Activated B cell treated with CpG ODN at 0.5 μM for 24 hours (primary cell): ENCODE measurements at regions not wholly inside any gene's neighbourhood (a gene's known extent, or its start where the extent isn't known, plus 50 kb on each side); places are given as distances from the start of the nearest gene placed in this dataset.
"Not testable (repeated sequence)": the region's sequence is repeated elsewhere in the genome, so short reads cannot be mapped to it uniquely, and the experiment has no call there.

Experiments
- ATAC-seq: fragments of 200-7000 bp; cut with Tn5 transposase; one replicate; pipeline ENCODE4 v1.10.0; 2021; ENCODE audit warnings: low read depth, mild to moderate bottlenecking, moderate library complexity
- CTCF ChIA-PET: fragments of 350-600 bp; sonication (Branson Sonifier 250); formaldehyde crosslinking; loops from one replicate; lab custom pipeline; 2021; ENCODE audit warnings: antibody characterized with exemption; lab: Charles Lee
- POLR2A ChIA-PET: fragments of 350-600 bp; sonication (Branson Sonifier 250); formaldehyde crosslinking; loops from one replicate; lab custom pipeline; 2021; ENCODE audit warnings: antibody characterized with exemption; lab: Charles Lee
- DNase-seq: peaks from one replicate; pipeline ENCODE4 v3.0.0; 2022
- H3K27ac Mint-ChIP-seq: one replicate; pipeline ENCODE4 v1.8.0; 2020; ENCODE audit warnings: mixed read lengths
- H3K27me3 Mint-ChIP-seq: one replicate; pipeline ENCODE4 v1.8.0; 2021; ENCODE audit warnings: mixed read lengths
- H3K36me3 Mint-ChIP-seq: one replicate; pipeline ENCODE4 v1.8.0; 2021; ENCODE audit warnings: low read depth, mixed read lengths
- H3K4me1 Mint-ChIP-seq: one replicate; pipeline ENCODE4 v1.8.0; 2021; ENCODE audit warnings: mixed read lengths
- H3K4me3 Mint-ChIP-seq: one replicate; pipeline ENCODE4 v1.8.0; 2020; ENCODE audit warnings: mild to moderate bottlenecking, mixed read lengths
- H3K9me3 Mint-ChIP-seq: one replicate; pipeline ENCODE4 v1.8.0; 2020; ENCODE audit warnings: mixed read lengths
- CTCF ChIP-seq: fragments of 200-600 bp; IDR thresholded peaks from one replicate; pipeline ENCODE4 v1.8.0; 2022; ENCODE audit warnings: antibody characterized with exemption, mild to moderate bottlenecking
- intact Hi-C: fragments of 100-400 bp; cut with micrococcal nuclease; formaldehyde crosslinking; loops from one replicate; pipeline ENCODE4 v1.15.1; 2024

- H3K27me3 Mint-ChIP-seq, result no peaks in the 10 kb centered on the region
- no peak for TF ChIP-seq CTCF
- CTCF ChIA-PET, result no interaction called here
- H3K9me3 Mint-ChIP-seq, result no peaks in the 10 kb centered on the region
- no peak overlapping the region for H3K27ac Mint-ChIP-seq
- DNase-seq (no peak), ATAC-seq (no peak)
- H3K4me3 Mint-ChIP-seq, result no peak overlapping the region
- POLR2A ChIA-PET, result no interaction called here
- no peaks in the 10 kb centered on the region for H3K4me1 Mint-ChIP-seq
- intact Hi-C loops, result no loop called here
- H3K36me3 Mint-ChIP-seq, result no peaks in the 10 kb centered on the region
Observed at GRCh38 chrX:26762253-26762652, 546.3 kb downstream of the MAGEB5 start.

GRCh38 chrX:26755760-26756159, 539.8 kb downstream of the MAGEB5 start:
- H3K27me3 Mint-ChIP-seq, POLR2A ChIA-PET, CTCF ChIA-PET, H3K4me1 Mint-ChIP-seq, H3K27ac Mint-ChIP-seq, ATAC-seq, DNase-seq, H3K9me3 Mint-ChIP-seq, H3K36me3 Mint-ChIP-seq, intact Hi-C loops, H3K4me3 Mint-ChIP-seq: not testable (repeated sequence)

GRCh38 chrX:26747877-26748276, 531.9 kb downstream of the MAGEB5 start:
- TF ChIP-seq CTCF, result no peak
- no peak overlapping the region for H3K4me3 Mint-ChIP-seq
- CTCF ChIA-PET, result no interaction called here
- ATAC-seq (no peak), DNase-seq (no peak)
- H3K27me3 Mint-ChIP-seq, result no peaks in the 10 kb centered on the region
- no peaks in the 10 kb centered on the region for H3K4me1 Mint-ChIP-seq
- H3K9me3 Mint-ChIP-seq, result no peaks in the 10 kb centered on the region
- POLR2A ChIA-PET, result no interaction called here
- H3K27ac Mint-ChIP-seq, result no peak overlapping the region
- H3K36me3 Mint-ChIP-seq, result no peaks in the 10 kb centered on the region
- intact Hi-C loops, result no loop called here

- H3K27me3 Mint-ChIP-seq, result no peaks in the 10 kb centered on the region
- no peak overlapping the region for H3K4me3 Mint-ChIP-seq
- CTCF ChIA-PET, result no interaction called here
- no peak overlapping the region for H3K27ac Mint-ChIP-seq
- no peaks in the 10 kb centered on the region for H3K4me1 Mint-ChIP-seq
- DNase-seq (no peak), ATAC-seq (no peak)
- H3K36me3 Mint-ChIP-seq, result no peaks in the 10 kb centered on the region
- intact Hi-C loops, result no loop called here
- H3K9me3 Mint-ChIP-seq, result no peaks in the 10 kb centered on the region
- no peak for TF ChIP-seq CTCF
- POLR2A ChIA-PET, result no interaction called here
Observed at GRCh38 chrX:26722666-26723428, 506.9 kb downstream of the MAGEB5 start.

- no peaks in the 10 kb centered on the region for H3K27me3 Mint-ChIP-seq
- ChIA-PET POLR2A (no interaction called here), CTCF (no interaction called here)
- H3K27ac Mint-ChIP-seq, result no peak overlapping the region
- no peak for TF ChIP-seq CTCF
- H3K36me3 Mint-ChIP-seq, result no peaks in the 10 kb centered on the region
- no peaks in the 10 kb centered on the region for H3K4me1 Mint-ChIP-seq
- DNase-seq (no peak), ATAC-seq (no peak)
- intact Hi-C loops, result loop anchor here (10.0 kb wide), 1 partner anchor 68 kb away; no protein-coding TSS in a partner anchor
- H3K4me3 Mint-ChIP-seq, result no peak overlapping the region
- H3K9me3 Mint-ChIP-seq, result no peaks in the 10 kb centered on the region
Observed at GRCh38 chrX:26672571-26672970, 456.6 kb downstream of the MAGEB5 start.
